DND-41 (cell line): ENCODE measurements at regions not wholly inside any gene's neighbourhood (a gene's known extent, or its start where the extent isn't known, plus 50 kb on each side); places are given as distances from the start of the nearest gene placed in this dataset.

Experiments
- ATAC-seq: fragments of 200-7000 bp; cut with Tn5 transposase; 3 replicates; pipeline ENCODE4 v1.9.1; 2021; ENCODE audit warnings: low read depth; ENCODE audit not compliant: insufficient read depth
- DNase-seq: peaks from one replicate; pipeline ENCODE4 v3.0.0-alpha.2; 2020
- H2AFZ ChIP-seq: 2 replicates; pipeline ENCODE4 v1.6.0; 2012; ENCODE audit warnings: low read depth, low read length
- H3K27ac ChIP-seq: 2 replicates; pipeline ENCODE4 v1.5.1; 2012; ENCODE audit warnings: low read length, inconsistent platforms
- H3K27me3 ChIP-seq: fragments of 200-600 bp; sonication (generic); 2 replicates; pipeline ENCODE4 v1.6.0; 2012; ENCODE audit warnings: low read length, mild to moderate bottlenecking, inconsistent platforms; ENCODE audit not compliant: insufficient read depth, poor library complexity
- H3K36me3 ChIP-seq: 2 replicates; pipeline ENCODE4 v1.5.1; 2012; ENCODE audit warnings: low read length, inconsistent platforms; ENCODE audit not compliant: insufficient read depth
- H3K4me1 ChIP-seq: 2 replicates; pipeline ENCODE4 v1.5.1; 2012; ENCODE audit warnings: mild to moderate bottlenecking, low read length; ENCODE audit not compliant: insufficient read depth
- H3K4me2 ChIP-seq: 2 replicates; pipeline ENCODE4 v1.6.0; 2012; ENCODE audit warnings: mild to moderate bottlenecking, moderate library complexity, low read length, inconsistent platforms; ENCODE audit not compliant: insufficient read depth
- H3K4me3 ChIP-seq, 2 experiments: fragments of 200-600 bp in 1 of 2; shearing (Covaris generic) in 1 of 2; 2 replicates each; pipeline ENCODE4 v1.5.1; 2012 to 2016; ENCODE audit warnings: inconsistent platforms in 2 of 2, low read length in 2 of 2, mild to moderate bottlenecking in 2 of 2, low read depth in 1 of 2, moderate library complexity in 1 of 2
- H3K79me2 ChIP-seq: 2 replicates; pipeline ENCODE4 v1.6.0; 2012; ENCODE audit warnings: low read length, inconsistent platforms; ENCODE audit not compliant: insufficient read depth
- H3K9ac ChIP-seq: 2 replicates; pipeline ENCODE4 v1.6.0; 2012; ENCODE audit warnings: low read depth, mild to moderate bottlenecking, inconsistent platforms, low read length, moderate library complexity
- H3K9me3 ChIP-seq: 2 replicates; pipeline ENCODE4 v1.5.1; 2012; ENCODE audit warnings: low read length, moderate library complexity, mild to moderate bottlenecking, inconsistent platforms; ENCODE audit not compliant: insufficient read depth, severe bottlenecking
- H4K20me1 ChIP-seq: 2 replicates; pipeline ENCODE4 v1.6.0; 2012; ENCODE audit warnings: low read length; ENCODE audit not compliant: insufficient read depth
- CTCF ChIP-seq: IDR thresholded peaks from 2 replicates; pipeline ENCODE4 v1.5.1; 2012; ENCODE audit warnings: borderline replicate concordance, low read length, moderate library complexity, mild to moderate bottlenecking; ENCODE audit not compliant: poor library complexity, severe bottlenecking; ENCODE audit errors: extremely low read depth
- EZH2 ChIP-seq: IDR thresholded peaks from 3 replicates; pipeline ENCODE4 v1.6.1; 2012; ENCODE audit warnings: borderline replicate concordance, low read depth, mild to moderate bottlenecking, moderate library complexity, low read length, inconsistent platforms; ENCODE audit not compliant: severe bottlenecking

- Histone ChIP-seq H3K4me1 (no peaks in the 10 kb centered on the region), H3K27me3 (peaks cover 10% of the 10 kb centered on the region), H3K4me2 (no peak overlapping the region), H3K79me2 (no peaks in the 10 kb centered on the region), H4K20me1 (no peaks in the 10 kb centered on the region), H2AFZ (no peak overlapping the region), H3K9ac (no peak overlapping the region), H3K36me3 (no peaks in the 10 kb centered on the region), H3K27ac (no peak overlapping the region), H3K9me3 (no peaks in the 10 kb centered on the region), H3K4me3 (no peak overlapping the region)
- DNase-seq (no peak), ATAC-seq (no peak)
- TF ChIP-seq EZH2 (no peak), CTCF (no peak)
These were observed 192.5 kb downstream of the NDFIP2 start for GRCh38 chr13:79673310-79673992.

- H3K4me2 ChIP-seq: no peak overlapping the region
- H3K36me3 ChIP-seq: no peaks in the 10 kb centered on the region
- H3K9ac ChIP-seq: no peak overlapping the region
- H3K27ac ChIP-seq: no peak overlapping the region
- ATAC-seq (no peak), DNase-seq (no peak)
- no peaks in the 10 kb centered on the region for H3K9me3 ChIP-seq
- no peaks in the 10 kb centered on the region for H3K4me1 ChIP-seq
- TF ChIP-seq CTCF: no peak
- TF ChIP-seq EZH2: no peak
- no peak overlapping the region for H3K4me3 ChIP-seq
- H4K20me1 ChIP-seq: no peaks in the 10 kb centered on the region
- no peaks in the 10 kb centered on the region for H3K79me2 ChIP-seq
- H2AFZ ChIP-seq: no peak overlapping the region
- peaks cover 10% of the 10 kb centered on the region for H3K27me3 ChIP-seq
These were observed 190.5 kb downstream of the NDFIP2 start for GRCh38 chr13:79671420-79671819.

- H3K4me3 ChIP-seq: no peak overlapping the region
- TF ChIP-seq EZH2 (no peak), CTCF (no peak)
- H3K27me3 ChIP-seq: peaks cover 10% of the 10 kb centered on the region
- H3K27ac ChIP-seq: no peak overlapping the region
- no peaks in the 10 kb centered on the region for H4K20me1 ChIP-seq
- no peak for DNase-seq
- H3K9ac ChIP-seq: no peak overlapping the region
- no peak for ATAC-seq
- no peaks in the 10 kb centered on the region for H3K9me3 ChIP-seq
- H3K36me3 ChIP-seq: no peaks in the 10 kb centered on the region
- no peak overlapping the region for H2AFZ ChIP-seq
- no peak overlapping the region for H3K4me2 ChIP-seq
- no peaks in the 10 kb centered on the region for H3K79me2 ChIP-seq
- H3K4me1 ChIP-seq: no peaks in the 10 kb centered on the region
These were observed 187.3 kb downstream of the NDFIP2 start for GRCh38 chr13:79668201-79668752.
